GM21447 (cell line): ENCODE measurements at regions not wholly inside any gene's neighbourhood (a gene's known extent, or its start where the extent isn't known, plus 50 kb on each side); places are given as distances from the start of the nearest gene placed in this dataset.
A peak's percentile ranks its signal among the peaks of the same experiment; 100 is the strongest.
"Not testable (repeated sequence)": the region's sequence is repeated elsewhere in the genome, so short reads cannot be mapped to it uniquely, and the experiment has no call there.

Experiments used
- ATAC-seq: cut with Tn5 transposase; IDR thresholded peaks from one replicate; pipeline ENCODE4 v1.9.1; 2021; ENCODE audit not compliant: unreplicated experiment

GRCh38 chr6:144474290-144474689 is 189.2 kb downstream of the UTRN start:
- no peak for ATAC-seq

- ATAC-seq, result no peak
Observed at GRCh38 chr6:144474904-144475303, 189.8 kb downstream of the UTRN start.

- no peak for ATAC-seq
Observed at GRCh38 chr6:144475411-144475810, 190.3 kb downstream of the UTRN start.

GRCh38 chr6:144476286-144476685 is 191.2 kb downstream of the UTRN start:
- ATAC-seq, result no peak

DNA sequence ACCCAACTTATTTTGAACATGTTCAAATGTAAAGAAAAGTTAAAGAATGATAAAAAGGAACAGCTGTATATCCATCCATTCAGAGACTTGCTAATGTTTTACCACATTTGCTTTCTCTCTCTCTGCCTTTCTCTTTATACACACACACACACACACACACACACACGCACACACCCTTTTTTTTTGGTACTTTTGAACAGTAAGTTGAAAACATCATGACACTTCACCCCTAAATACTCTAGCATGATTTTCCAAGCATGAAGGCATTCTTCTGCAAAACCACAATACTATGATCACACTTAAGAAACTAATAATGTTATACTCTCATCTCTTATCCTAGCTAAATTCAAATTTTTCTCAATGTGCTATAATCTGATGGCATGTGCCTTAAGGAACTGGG is 192.3 kb downstream of the UTRN start:
- ATAC-seq, result no peak

- ATAC-seq, result no peak
Observed at GRCh38 chr6:144477856-144478255, 192.7 kb downstream of the UTRN start.

DNA sequence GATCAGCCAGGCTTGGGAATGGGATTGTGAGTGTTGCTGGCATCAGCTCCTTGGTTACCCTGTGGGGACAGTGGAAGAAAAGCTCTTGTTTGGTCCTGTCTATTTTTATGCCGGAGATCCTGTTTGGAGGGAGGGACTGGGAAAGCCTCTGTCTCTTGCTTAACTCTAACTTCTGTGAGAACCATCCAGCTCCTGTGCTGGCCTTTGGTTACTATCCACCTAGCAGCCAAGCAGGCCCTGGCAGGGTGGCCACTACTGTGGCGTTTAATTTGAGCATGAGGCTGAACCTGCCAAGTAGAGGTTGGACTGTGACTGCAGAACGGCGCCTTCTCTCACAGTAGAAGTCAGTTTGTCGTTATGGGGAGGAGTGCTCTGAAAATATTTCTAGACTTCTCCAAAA is 193.3 kb downstream of the UTRN start:
- no peak for ATAC-seq

GRCh38 chr6:144479991-144480390 is 194.9 kb downstream of the UTRN start:
- no peak for ATAC-seq

DNA sequence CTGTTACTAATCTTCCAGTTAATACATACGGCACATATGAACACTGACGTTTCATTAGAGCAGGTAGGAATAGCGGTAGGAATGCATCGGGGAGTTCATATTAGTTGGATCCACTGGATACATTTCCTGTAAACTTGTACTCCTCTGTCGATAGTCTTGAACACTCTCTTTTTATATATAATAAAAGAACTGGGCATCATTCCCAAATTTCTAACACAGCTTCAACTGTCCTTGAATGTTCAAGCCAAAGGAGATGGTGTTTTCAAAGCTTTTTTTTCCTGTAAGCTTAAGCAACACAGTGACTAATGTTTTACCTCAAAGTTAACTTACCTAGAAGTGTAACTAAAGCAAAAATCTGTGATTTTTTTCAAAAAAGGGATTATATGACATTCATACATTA is 195.3 kb downstream of the UTRN start:
- ATAC-seq, result no peak

DNA sequence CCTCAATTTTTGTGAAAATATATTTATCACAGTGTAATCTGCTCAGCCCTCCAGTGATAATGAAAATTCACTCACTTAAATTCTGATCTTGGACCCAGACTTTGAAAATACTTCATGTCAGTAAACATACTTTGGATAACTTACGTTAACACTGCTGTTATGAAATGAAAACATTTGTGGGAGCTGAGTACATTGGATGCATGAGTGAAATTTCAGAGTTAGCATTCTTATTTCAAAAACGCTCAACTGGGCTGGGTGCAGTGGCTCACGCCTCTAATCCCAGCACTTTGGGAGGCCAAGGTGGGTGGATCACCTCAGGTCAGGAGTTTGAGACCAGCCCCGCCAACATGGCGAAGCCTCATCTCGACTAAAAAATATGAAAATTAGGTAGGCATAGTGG is 196.4 kb downstream of the UTRN start:
- ATAC-seq, result no peak

GRCh38 chr6:144482142-144482541 is 197.0 kb downstream of the UTRN start:
- peak; percentile 58 for ATAC-seq

- no peak for ATAC-seq
Observed at GRCh38 chr6:144485531-144485930, 200.4 kb downstream of the UTRN start.

- ATAC-seq, result no peak
Observed at GRCh38 chr6:144488590-144488989, 203.5 kb downstream of the UTRN start.

DNA sequence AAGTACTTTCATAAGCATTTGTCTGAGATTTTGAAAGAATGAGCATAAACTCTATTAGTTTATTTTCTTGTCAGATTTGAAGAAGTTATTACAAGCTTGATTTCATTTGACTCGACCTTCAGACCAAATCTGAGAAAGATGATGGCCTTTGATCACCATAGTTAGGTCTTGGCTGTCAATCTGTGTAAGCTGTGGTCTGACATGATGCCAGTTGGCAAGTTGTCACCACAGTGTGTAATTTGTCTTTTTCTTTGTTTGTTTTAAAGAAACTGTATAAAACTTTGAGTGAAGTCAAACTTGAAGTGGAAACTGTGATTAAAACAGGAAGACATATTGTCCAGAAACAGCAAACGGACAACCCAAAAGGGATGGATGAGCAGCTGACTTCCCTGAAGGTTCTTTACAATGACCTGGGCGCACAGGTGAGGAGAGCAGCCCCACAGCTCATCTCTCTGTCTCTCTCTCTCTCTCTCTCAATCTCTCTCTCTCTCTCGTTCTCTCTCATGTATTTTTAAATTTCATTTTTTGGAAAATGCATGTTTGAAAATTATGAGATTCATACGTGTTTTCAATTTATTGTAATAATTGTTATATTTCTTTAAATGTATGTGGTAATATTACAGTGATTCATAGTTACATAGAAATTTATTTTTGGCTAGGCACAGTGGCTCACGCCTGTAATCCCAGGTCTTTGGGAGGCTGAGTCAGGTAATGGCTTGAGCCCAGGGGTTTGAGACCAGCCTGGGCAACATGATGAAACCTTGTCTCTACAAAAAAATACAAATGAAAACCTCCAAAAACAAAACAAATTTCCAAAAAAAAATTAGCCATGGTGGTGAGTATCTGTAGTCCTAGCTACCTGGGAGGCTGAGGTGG is 208.1 kb downstream of the UTRN start:
- no peak for ATAC-seq

DNA sequence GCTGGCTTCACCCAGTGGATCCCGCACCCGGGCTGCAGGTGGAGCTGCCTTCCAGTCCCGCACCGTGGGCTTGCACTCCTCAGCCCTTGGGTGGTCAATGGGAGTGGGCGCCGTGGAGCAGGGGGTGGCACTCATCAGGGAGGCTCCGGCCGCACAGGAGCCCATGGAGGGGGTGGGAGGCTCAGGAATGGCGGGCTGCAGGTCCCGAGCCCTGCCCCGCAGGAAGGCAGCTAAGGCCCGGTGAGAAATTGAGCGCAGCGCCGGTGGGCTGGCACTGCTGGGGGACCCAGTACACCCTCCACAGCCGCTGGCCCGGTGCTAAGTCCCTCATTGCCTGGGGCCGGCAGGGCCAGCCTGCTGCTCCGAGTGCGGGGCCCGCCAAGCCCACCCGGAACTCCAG is 209.9 kb downstream of the UTRN start:
- ATAC-seq, result not testable (repeated sequence)

- no peak for ATAC-seq
Observed at GRCh38 chr6:144497650-144498049, 212.5 kb downstream of the UTRN start.

DNA sequence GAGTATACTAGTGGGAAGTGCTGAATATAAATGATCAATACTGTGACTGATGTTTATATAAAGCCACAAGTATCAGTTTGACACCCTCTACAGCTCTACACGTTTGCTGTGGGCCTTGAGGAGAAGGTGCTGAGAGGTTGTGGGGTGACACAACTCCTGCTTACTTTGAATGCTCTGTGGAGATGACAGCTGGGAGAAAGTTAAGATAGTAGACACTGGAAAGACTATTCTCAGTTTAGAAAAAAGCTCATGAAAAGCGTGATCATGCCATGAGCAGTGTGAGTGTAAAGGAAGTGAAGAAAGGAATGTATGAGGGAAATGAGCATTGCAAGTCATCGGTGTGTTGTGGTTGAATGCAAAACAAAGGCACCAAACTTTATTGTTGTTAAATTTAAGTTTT is 215.8 kb downstream of the UTRN start:
- no peak for ATAC-seq

DNA sequence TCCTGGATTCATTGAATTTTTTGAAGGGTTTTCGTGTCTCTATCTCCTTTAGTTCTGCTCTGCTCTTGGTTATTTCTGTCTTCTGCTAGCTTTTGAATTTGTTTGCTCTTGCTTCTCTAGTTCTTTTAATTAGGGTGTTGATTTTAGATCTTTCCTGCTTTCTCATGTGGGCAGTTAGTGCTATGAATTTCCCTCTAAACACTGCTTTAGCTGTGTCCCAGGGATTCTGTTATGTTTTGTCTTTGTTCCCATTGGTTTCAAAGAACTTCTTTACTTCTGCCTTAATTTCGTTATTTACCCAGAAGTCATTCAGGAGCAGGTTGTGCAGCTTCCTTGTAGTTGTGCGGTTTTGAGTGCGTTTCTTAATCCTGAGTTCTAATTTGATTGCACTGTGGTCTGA is 220.1 kb downstream of the UTRN start:
- not testable (repeated sequence) for ATAC-seq

DNA sequence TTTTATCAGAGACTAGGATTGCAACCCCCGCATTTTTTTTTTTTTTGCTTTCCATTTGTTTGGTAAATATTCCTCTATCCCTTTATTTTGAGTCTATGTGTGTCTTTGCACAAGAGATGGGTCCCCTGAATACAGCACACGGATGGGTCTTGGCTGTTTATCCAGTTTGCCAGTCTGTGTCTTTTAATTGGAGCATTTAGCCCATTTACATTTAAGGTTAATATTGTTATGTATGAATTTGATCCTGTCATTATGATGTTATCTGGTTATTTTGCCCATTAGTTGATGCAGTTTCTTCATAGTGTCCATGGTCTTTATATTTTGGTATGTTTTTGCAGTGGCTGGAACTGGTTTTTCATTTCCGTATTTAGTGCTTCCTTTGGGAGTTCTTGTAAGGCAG is 220.9 kb downstream of the UTRN start:
- ATAC-seq, result not testable (repeated sequence)

- ATAC-seq, result not testable (repeated sequence)
Observed at GRCh38 chr6:144507772-144508312, 222.7 kb downstream of the UTRN start.

DNA sequence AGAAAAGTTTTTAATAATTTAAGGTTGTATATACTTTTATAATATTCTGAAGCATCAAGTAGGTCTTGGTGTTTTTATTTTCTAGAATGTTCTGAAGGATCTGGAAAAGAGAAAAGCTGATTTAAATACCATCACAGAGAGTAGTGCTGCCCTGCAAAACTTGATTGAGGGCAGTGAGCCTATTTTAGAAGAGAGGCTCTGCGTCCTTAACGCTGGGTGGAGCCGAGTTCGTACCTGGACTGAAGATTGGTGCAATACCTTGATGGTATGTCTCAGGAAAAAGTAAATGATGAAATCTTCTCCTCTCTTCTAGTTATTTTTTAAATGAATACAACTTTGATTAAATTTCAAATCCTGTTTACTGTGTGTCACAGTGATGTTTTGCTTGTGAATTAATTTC is 225.7 kb downstream of the UTRN start:
- ATAC-seq, result no peak

- no peak for ATAC-seq
Observed at GRCh38 chr6:144515761-144516160, 230.6 kb downstream of the UTRN start.

DNA sequence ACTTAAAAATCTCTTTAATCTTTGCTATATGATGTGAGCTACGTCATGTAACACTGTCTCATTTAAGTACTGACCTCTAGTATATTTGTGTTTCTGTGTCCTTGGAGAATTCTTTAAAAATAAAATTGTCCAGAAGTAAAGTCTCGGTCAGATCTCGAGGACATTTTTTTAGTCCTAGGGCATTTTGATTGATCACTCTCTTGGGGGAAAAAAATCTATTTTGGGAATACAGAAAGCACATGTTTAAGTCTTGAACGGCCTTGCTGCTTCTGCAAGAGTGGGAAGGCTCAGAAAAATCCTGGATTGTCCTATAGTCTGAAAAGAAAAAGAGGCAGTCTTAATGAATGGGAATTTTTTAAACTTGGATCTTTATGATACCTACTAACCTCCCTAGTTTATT is 234.3 kb downstream of the UTRN start:
- ATAC-seq, result no peak
